ENCODE measurements at regions not wholly inside any gene's neighbourhood (a gene's known extent, or its start where the extent isn't known, plus 50 kb on each side); places are given as distances from the start of the nearest gene placed in this dataset.

GRCh38 chr15:85312929-85313331, 67.5 kb upstream of the AKAP13 start:
- H3K4me3 ChIP-seq (ENCODE audit: low read depth, low read length), result no peak overlapping the region
- TF ChIP-seq CTCF (IDR thresholded peaks at IDR 0.05; ENCODE audit: low read depth, low read length) (peak; percentile 37), POLR2A (IDR thresholded peaks at IDR 0.05; ENCODE audit: extremely low read depth, insufficient read length) (no peak)
- DNase-seq (ENCODE audit: low read depth), result peak; percentile 74

- DNase-seq (ENCODE audit: low read depth), result no peak
- no peak overlapping the region for H3K4me3 ChIP-seq (ENCODE audit: low read depth, low read length)
- TF ChIP-seq MYC (IDR thresholded peaks at IDR 0.05; ENCODE audit: low read depth, low read length) (no peak), CTCF (IDR thresholded peaks at IDR 0.05; ENCODE audit: low read depth, low read length) (no peak), POLR2A (IDR thresholded peaks at IDR 0.05; ENCODE audit: extremely low read depth, insufficient read length) (no peak)
- TF ChIP-seq, protein P1, sequence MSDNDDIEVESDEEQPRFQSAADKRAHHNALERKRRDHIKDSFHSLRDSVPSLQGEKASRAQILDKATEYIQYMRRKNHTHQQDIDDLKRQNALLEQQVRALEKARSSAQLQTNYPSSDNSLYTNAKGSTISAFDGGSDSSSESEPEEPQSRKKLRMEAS (IDR thresholded peaks at IDR 0.05; ENCODE audit: low read depth, low read length), result no peak
These were observed 67.1 kb upstream of the AKAP13 start for GRCh38 chr15:85313339-85313738.

GRCh38 chr15:85314146-85314545, 66.3 kb upstream of the AKAP13 start:
- H3K4me3 ChIP-seq (ENCODE audit: low read depth, low read length), result no peak overlapping the region
- TF ChIP-seq POLR2A (IDR thresholded peaks at IDR 0.05; ENCODE audit: extremely low read depth, insufficient read length) (no peak), MYC (IDR thresholded peaks at IDR 0.05; ENCODE audit: low read depth, low read length) (no peak), CTCF (IDR thresholded peaks at IDR 0.05; ENCODE audit: low read depth, low read length) (no peak)
- TF ChIP-seq, protein P1 (IDR thresholded peaks at IDR 0.05; ENCODE audit: low read depth, low read length), result no peak
- DNase-seq (ENCODE audit: low read depth), result no peak

GRCh38 chr15:85314633-85315032, 65.8 kb upstream of the AKAP13 start:
- no peak for DNase-seq (ENCODE audit: low read depth)
- TF ChIP-seq MYC (IDR thresholded peaks at IDR 0.05; ENCODE audit: low read depth, low read length) (no peak), CTCF (IDR thresholded peaks at IDR 0.05; ENCODE audit: low read depth, low read length) (no peak), POLR2A (IDR thresholded peaks at IDR 0.05; ENCODE audit: extremely low read depth, insufficient read length) (no peak)
- TF ChIP-seq, protein P1 (IDR thresholded peaks at IDR 0.05; ENCODE audit: low read depth, low read length), result no peak
- H3K4me3 ChIP-seq (ENCODE audit: low read depth, low read length), result no peak overlapping the region

GRCh38 chr15:85316244-85316934, 64.0 kb upstream of the AKAP13 start:
- no peak for TF ChIP-seq MYC (IDR thresholded peaks at IDR 0.05; ENCODE audit: low read depth, low read length)
- TF ChIP-seq, protein P1 (IDR thresholded peaks at IDR 0.05; ENCODE audit: low read depth, low read length), result no peak
- no peak for TF ChIP-seq CTCF (IDR thresholded peaks at IDR 0.05; ENCODE audit: low read depth, low read length)
- TF ChIP-seq POLR2A (IDR thresholded peaks at IDR 0.05; ENCODE audit: extremely low read depth, insufficient read length), result no peak
- no peak overlapping the region for H3K4me3 ChIP-seq (ENCODE audit: low read depth, low read length)
- peak; percentile 19 for DNase-seq (ENCODE audit: low read depth)
